Lower lobe of right lung (tissue), 2 donors: ENCODE measurements at regions not wholly inside any gene's neighbourhood (a gene's known extent, or its start where the extent isn't known, plus 50 kb on each side); places are given as distances from the start of the nearest gene placed in this dataset.

Experiments
- ATAC-seq, 2 donors: fragments of 200-7000 bp; cut with Tn5 transposase; one replicate each; pipeline ENCODE4 v1.9.1; 2020 to 2022; ENCODE audit warnings: mild to moderate bottlenecking in 2 of 2, moderate library complexity in 2 of 2
- DNase-seq: peaks from one replicate; pipeline ENCODE4 v3.0.0-alpha.2; 2020
- H3K27ac ChIP-seq: fragments of 200-600 bp; one replicate; pipeline ENCODE4 v1.8.0; 2022
- H3K27me3 ChIP-seq: fragments of 200-600 bp; one replicate; pipeline ENCODE4 v1.8.0; 2022; ENCODE audit warnings: low read depth
- H3K36me3 ChIP-seq: fragments of 200-600 bp; one replicate; pipeline ENCODE4 v1.8.0; 2022; ENCODE audit warnings: mild to moderate bottlenecking
- H3K4me1 ChIP-seq: fragments of 200-600 bp; one replicate; pipeline ENCODE4 v1.8.0; 2022
- H3K4me3 ChIP-seq: fragments of 200-600 bp; one replicate; pipeline ENCODE4 v1.8.0; 2022; ENCODE audit warnings: mild to moderate bottlenecking
- H3K9me3 ChIP-seq: fragments of 200-600 bp; one replicate; pipeline ENCODE4 v1.8.0; 2022
- intact Hi-C: fragments of 100-400 bp; cut with DNase I; formaldehyde crosslinking; loops from one replicate; pipeline ENCODE4 v1.11.0; 2022
- TF ChIP-seq, protein P1 (sequence below): fragments of 200-600 bp; IDR thresholded peaks from one replicate; pipeline ENCODE4 v1.8.0; 2022; ENCODE audit warnings: antibody characterized with exemption, mild to moderate bottlenecking
- donor health status: DM: no; HTN: yes; CAD: no; lungs with severe emphysema.

DNA sequence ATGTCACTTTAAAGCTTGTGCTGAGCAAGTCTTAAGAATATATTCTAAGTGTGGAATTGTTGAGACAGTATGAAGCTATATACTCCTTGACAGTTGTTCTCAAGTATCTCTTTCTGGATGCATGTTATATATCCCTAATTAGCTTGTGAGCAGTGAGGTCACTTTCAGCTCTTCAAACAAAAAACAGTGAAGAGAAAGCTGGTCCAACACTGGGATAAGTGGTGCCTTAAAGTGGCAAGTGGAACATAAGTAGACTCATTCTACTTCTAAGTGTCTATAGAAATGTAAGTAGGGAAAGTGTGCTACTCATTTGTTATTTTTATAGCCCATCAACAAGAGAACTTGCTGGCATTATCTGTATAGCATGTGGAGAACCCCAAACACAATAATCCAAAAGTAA, 133.1 kb upstream of the BACH2 start:
- TF ChIP-seq, protein P1, sequence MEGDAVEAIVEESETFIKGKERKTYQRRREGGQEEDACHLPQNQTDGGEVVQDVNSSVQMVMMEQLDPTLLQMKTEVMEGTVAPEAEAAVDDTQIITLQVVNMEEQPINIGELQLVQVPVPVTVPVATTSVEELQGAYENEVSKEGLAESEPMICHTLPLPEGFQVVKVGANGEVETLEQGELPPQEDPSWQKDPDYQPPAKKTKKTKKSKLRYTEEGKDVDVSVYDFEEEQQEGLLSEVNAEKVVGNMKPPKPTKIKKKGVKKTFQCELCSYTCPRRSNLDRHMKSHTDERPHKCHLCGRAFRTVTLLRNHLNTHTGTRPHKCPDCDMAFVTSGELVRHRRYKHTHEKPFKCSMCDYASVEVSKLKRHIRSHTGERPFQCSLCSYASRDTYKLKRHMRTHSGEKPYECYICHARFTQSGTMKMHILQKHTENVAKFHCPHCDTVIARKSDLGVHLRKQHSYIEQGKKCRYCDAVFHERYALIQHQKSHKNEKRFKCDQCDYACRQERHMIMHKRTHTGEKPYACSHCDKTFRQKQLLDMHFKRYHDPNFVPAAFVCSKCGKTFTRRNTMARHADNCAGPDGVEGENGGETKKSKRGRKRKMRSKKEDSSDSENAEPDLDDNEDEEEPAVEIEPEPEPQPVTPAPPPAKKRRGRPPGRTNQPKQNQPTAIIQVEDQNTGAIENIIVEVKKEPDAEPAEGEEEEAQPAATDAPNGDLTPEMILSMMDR: no peak
- DNase-seq (no peak), ATAC-seq (no peak)
- H3K36me3 ChIP-seq: no peaks in the 10 kb centered on the region
- H3K27me3 ChIP-seq: no peaks in the 10 kb centered on the region
- H3K4me3 ChIP-seq: no peak overlapping the region
- no peaks in the 10 kb centered on the region for H3K4me1 ChIP-seq
- peaks cover 17% of the 10 kb centered on the region for H3K9me3 ChIP-seq
- intact Hi-C loops: no loop called here
- no peak overlapping the region for H3K27ac ChIP-seq

DNA sequence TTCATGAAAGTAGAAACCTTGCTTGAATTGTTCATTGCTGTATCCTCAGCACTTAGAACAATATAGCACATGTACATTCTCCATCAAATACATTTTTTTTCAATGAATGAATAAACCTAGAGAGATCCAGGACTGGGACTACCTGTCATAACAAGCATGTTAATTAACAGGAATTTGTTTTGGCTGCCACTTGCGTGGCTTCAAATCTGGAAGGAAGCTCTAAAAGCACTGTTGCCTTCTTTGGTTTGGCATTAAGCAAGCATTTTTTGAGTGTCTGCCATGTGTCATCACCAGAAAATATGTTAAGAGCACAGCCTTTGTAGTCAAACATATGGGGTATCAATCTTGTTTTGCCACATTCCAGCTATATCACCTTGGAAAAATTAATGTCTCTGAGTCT, 131.9 kb upstream of the BACH2 start:
- Histone ChIP-seq H3K4me3 (no peak overlapping the region), H3K36me3 (no peaks in the 10 kb centered on the region), H3K4me1 (no peaks in the 10 kb centered on the region), H3K27me3 (no peaks in the 10 kb centered on the region), H3K9me3 (peaks cover 17% of the 10 kb centered on the region), H3K27ac (no peak overlapping the region)
- intact Hi-C loops: no loop called here
- TF ChIP-seq, protein P1: no peak
- DNase-seq (no peak), ATAC-seq (no peak)

DNA sequence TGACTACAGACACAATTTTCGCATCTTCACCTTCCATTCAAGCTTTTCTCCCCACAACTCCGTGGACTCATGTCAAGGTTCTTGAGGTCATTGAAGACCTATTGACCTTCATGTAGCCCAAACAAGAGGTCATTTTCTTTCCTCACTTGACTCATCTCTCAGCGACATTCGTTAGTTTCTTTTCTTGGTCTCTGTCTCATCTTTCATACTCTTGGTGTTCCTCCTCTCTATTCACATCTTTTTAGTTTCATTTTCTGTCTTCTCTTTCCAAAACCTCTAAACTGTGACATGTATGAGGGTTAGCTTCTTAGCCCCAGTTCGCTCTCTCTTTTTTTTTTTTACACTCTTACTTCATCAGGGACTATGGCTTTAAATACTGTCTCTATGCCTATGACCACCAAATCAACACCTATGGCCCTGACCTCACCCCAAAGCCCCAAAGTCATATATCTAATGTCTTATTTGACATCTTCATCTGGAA, 128.6 kb upstream of the BACH2 start:
- Histone ChIP-seq H3K4me1 (no peaks in the 10 kb centered on the region), H3K9me3 (peaks cover 13% of the 10 kb centered on the region), H3K36me3 (no peaks in the 10 kb centered on the region), H3K27me3 (no peaks in the 10 kb centered on the region), H3K4me3 (no peak overlapping the region), H3K27ac (no peak overlapping the region)
- DNase-seq (no peak), ATAC-seq (no peak)
- intact Hi-C loops: no loop called here
- TF ChIP-seq, protein P1: no peak

DNA sequence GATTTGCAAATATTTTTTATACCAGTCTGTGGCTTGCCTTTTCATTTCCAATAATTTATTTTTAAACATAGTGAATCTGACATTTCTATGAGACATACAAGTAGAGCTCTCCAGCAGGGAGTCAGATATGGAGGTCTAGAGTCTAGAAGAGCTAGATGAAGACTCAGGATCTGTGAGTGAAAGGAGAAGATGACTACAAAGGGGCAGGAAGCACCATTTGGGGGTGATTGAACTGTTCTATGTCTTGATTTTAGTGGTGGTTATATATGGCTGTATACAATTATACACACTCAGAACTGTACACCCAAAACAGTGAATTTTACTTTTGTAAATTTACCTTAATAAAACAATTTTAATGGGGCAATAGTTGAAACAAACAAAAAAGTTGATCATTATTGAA, 127.9 kb upstream of the BACH2 start:
- ATAC-seq (no peak), DNase-seq (no peak)
- TF ChIP-seq, protein P1: no peak

DNA sequence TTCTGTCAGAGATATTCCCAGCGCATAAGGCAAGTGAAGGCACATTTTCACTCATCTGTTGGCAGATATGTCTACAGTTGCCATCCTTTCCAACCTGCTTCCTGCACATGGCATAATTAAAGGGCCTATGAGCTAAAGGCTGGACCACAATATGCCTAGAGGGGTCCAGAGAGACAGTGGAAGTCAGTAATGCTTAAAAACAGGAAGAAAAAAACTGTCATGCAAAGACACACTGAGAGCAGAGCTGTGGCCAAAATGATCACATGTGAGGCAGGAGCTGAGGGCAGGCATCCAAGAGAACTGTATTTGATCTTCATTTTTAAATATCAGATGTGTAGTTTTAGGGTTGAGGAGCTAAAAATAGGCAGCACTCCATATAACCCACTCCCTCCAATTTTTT, 125.0 kb upstream of the BACH2 start:
- no peaks in the 10 kb centered on the region for H3K36me3 ChIP-seq
- H3K27ac ChIP-seq: no peak overlapping the region
- ATAC-seq (no peak), DNase-seq (no peak)
- no peaks in the 10 kb centered on the region for H3K27me3 ChIP-seq
- H3K4me3 ChIP-seq: no peak overlapping the region
- TF ChIP-seq, protein P1: no peak
- H3K9me3 ChIP-seq: no peaks in the 10 kb centered on the region
- no peaks in the 10 kb centered on the region for H3K4me1 ChIP-seq
- intact Hi-C loops: no loop called here

More for the DNA sequence above, 127.9 kb upstream of the BACH2 start:
- no peaks in the 10 kb centered on the region for H3K4me1 ChIP-seq
- no peaks in the 10 kb centered on the region for H3K27me3 ChIP-seq
- peaks cover 6% of the 10 kb centered on the region for H3K9me3 ChIP-seq
- H3K36me3 ChIP-seq: no peaks in the 10 kb centered on the region
- no peak overlapping the region for H3K4me3 ChIP-seq
- H3K27ac ChIP-seq: no peak overlapping the region
- intact Hi-C loops: no loop called here

DNA sequence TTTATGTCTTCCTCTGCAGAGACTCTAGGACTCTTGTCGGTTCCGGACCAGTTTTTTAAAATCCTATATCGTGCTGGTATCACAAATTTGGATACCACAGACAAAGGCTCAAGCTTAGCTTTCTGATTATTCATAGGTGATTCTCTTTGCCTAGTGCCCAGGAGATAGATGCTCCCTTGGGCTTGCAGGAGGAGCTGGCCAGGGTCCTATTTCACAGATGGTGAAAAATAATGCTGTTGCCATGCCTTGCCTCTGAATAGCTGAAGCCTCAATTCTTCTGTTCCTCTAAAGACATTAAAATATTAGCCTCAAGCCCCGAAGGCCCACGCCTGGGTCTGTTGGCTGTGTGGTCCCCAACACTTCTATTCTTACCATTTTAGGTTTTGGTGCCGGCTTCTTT, 123.9 kb upstream of the BACH2 start:
- H3K9me3 ChIP-seq: no peaks in the 10 kb centered on the region
- no peaks in the 10 kb centered on the region for H3K27me3 ChIP-seq
- TF ChIP-seq, protein P1: no peak
- H3K36me3 ChIP-seq: no peaks in the 10 kb centered on the region
- ATAC-seq (no peak), DNase-seq (no peak)
- H3K4me3 ChIP-seq: no peak overlapping the region
- no peaks in the 10 kb centered on the region for H3K4me1 ChIP-seq
- no peak overlapping the region for H3K27ac ChIP-seq
- intact Hi-C loops: no loop called here
